Effector memory CD4-positive, alpha-beta T cell (primary cell): ENCODE measurements at regions not wholly inside any gene's neighbourhood (a gene's known extent, or its start where the extent isn't known, plus 50 kb on each side); places are given as distances from the start of the nearest gene placed in this dataset.

Experiments
- DNase-seq, 3 donors: peaks; one replicate each; pipeline ENCODE4 v3.0.0-alpha.2; 2020
- H3K27ac ChIP-seq: 2 replicates; pipeline ENCODE4 v1.7.0; 2013; ENCODE audit warnings: mild to moderate bottlenecking, low read length, moderate library complexity; ENCODE audit not compliant: insufficient read depth, poor library complexity, severe bottlenecking
- H3K27me3 ChIP-seq: replicated peaks from 2 replicates; pipeline ENCODE4 v1.7.0; 2013; ENCODE audit warnings: mild to moderate bottlenecking, low read length; ENCODE audit not compliant: insufficient read depth, control insufficient read depth, poor library complexity, severe bottlenecking
- H3K36me3 ChIP-seq: 2 replicates; pipeline ENCODE4 v1.7.0; 2013; ENCODE audit warnings: mild to moderate bottlenecking, low read length, moderate library complexity; ENCODE audit not compliant: control insufficient read depth, insufficient read depth
- H3K4me1 ChIP-seq: 2 replicates; pipeline ENCODE4 v1.7.0; 2013; ENCODE audit warnings: low read length, mild to moderate bottlenecking; ENCODE audit not compliant: control insufficient read depth, insufficient read depth, poor library complexity, severe bottlenecking
- H3K4me3 ChIP-seq: 2 replicates; pipeline ENCODE4 v1.7.0; 2013; ENCODE audit warnings: low read length, low read depth, mild to moderate bottlenecking; ENCODE audit not compliant: insufficient read depth, poor library complexity, severe bottlenecking
- H3K9me3 ChIP-seq: 2 replicates; pipeline ENCODE4 v1.7.0; 2013; ENCODE audit warnings: mild to moderate bottlenecking, low read length, moderate library complexity; ENCODE audit not compliant: control insufficient read depth

DNA sequence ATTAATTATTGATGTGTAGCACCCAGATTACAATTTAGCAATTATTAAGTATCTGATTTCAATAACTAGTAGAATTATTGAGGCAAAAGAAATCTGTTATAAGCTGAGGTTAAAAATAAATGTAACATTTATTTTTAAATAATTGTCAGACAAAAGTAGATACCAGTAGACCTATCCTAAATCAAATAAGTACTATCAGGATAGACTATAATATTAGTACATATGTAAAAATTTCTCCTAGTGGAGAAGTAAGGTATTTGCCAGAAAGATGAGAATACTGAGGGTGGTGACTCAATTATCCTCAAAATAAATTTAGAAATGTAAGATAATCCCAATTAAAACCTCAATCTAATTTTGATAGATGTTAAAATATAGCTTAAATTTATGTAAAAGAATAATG lies 377.8 kb upstream of the CHRM3 start:
- H3K36me3 ChIP-seq: no peaks in the 10 kb centered on the region
- DNase-seq: no peak
- H3K27me3 ChIP-seq: no peaks in the 10 kb centered on the region
- no peak overlapping the region for H3K27ac ChIP-seq
- H3K4me3 ChIP-seq: no peak overlapping the region
- H3K4me1 ChIP-seq: no peaks in the 10 kb centered on the region
- H3K9me3 ChIP-seq: no peaks in the 10 kb centered on the region

- Histone ChIP-seq H3K27me3 (no peaks in the 10 kb centered on the region), H3K4me3 (no peak overlapping the region), H3K4me1 (no peaks in the 10 kb centered on the region), H3K9me3 (no peaks in the 10 kb centered on the region), H3K36me3 (no peaks in the 10 kb centered on the region), H3K27ac (no peak overlapping the region)
- no peak for DNase-seq
These were observed 380.1 kb upstream of the CHRM3 start for GRCh38 chr1:239006276-239006675.

DNA sequence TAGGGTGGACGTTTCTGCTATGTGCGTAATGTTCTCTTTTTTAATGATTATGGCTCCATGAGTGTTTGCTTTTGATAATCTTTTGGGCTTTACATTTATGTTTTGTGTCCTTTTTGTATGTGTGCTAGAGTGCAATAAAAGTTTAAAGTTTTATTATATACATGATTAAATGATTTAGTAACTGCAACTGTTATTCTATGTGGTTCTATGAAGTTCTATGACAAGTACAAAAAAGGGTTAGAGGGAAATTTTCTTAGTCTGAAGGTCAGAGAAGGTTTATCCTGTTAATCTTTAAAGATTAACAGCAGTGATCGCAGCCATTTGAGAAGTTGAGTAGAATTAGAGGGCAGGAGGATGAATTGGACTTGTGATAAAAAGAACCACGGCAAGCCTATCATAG lies 386.4 kb upstream of the CHRM3 start:
- no peaks in the 10 kb centered on the region for H3K27me3 ChIP-seq
- no peak overlapping the region for H3K4me3 ChIP-seq
- no peaks in the 10 kb centered on the region for H3K4me1 ChIP-seq
- no peaks in the 10 kb centered on the region for H3K36me3 ChIP-seq
- no peaks in the 10 kb centered on the region for H3K9me3 ChIP-seq
- H3K27ac ChIP-seq: no peak overlapping the region
- no peak for DNase-seq

GRCh38 chr1:238998577-238998976 lies 387.8 kb upstream of the CHRM3 start:
- H3K36me3 ChIP-seq: no peaks in the 10 kb centered on the region
- no peaks in the 10 kb centered on the region for H3K4me1 ChIP-seq
- DNase-seq: no peak
- H3K27me3 ChIP-seq: no peaks in the 10 kb centered on the region
- no peak overlapping the region for H3K4me3 ChIP-seq
- no peak overlapping the region for H3K27ac ChIP-seq
- H3K9me3 ChIP-seq: no peaks in the 10 kb centered on the region

DNA sequence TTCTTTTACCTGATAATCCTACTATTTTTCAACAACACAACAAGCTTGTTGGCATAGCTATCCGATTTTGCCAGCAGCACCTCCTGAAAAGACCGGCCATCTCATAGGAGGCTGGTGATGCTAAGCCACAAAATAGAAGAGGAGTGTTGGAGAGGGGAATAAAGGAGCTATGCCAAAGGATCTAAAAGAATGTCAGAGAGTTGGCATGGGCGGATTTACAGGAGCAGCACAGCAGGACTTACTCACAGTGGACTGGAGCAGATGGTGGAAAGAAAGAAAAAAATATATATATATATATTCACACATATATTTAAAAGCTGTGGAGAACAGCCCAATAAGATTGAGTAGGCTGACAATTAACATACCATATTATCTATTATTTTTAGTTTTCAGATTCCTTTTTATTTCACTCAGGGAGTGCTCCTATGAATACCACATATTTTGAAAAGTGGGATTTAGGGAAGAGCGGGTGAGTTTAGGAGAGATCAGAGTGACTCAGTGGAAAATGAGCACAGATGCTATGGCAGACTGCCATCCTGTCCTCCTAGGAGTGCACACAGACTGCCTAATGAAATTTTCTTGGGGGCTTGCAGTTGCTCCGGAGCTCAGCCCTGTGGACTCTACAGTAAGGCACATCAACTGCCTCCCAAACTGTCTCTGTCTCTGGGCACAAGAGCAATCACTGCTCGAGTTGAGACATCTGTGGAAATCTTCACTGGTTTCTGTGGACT lies 394.4 kb upstream of the CHRM3 start:
- Histone ChIP-seq H3K9me3 (peaks cover 4% of the 10 kb centered on the region), H3K27me3 (no peaks in the 10 kb centered on the region), H3K4me3 (no peak overlapping the region), H3K36me3 (no peaks in the 10 kb centered on the region), H3K27ac (no peak overlapping the region), H3K4me1 (no peaks in the 10 kb centered on the region)
- DNase-seq: no peak

- H3K36me3 ChIP-seq: no peaks in the 10 kb centered on the region
- H3K9me3 ChIP-seq: peaks cover 4% of the 10 kb centered on the region
- no peaks in the 10 kb centered on the region for H3K4me1 ChIP-seq
- no peak overlapping the region for H3K4me3 ChIP-seq
- no peak for DNase-seq
- H3K27me3 ChIP-seq: no peaks in the 10 kb centered on the region
- no peak overlapping the region for H3K27ac ChIP-seq
These were observed 401.1 kb upstream of the CHRM3 start for GRCh38 chr1:238985312-238985711.

DNA sequence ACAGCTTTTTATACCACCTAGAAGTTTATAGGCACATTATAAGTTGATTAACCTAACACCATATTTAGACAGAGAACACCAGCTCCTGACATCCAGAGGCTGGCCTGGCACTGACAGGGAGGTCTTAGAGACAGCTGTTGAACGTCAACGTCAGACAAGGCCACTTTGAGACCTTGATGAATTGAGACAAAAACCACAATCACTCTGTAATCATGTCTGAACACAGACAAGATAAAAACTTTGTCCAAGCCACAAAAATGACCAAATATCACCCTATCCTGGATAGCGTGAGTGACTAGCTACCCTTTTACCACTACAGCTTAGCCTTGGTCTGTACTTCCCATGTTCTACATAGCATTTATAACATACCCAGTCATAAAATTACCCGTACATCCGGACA lies 403.6 kb upstream of the CHRM3 start:
- Histone ChIP-seq H3K9me3 (peaks cover 4% of the 10 kb centered on the region), H3K27ac (no peak overlapping the region), H3K27me3 (no peaks in the 10 kb centered on the region), H3K36me3 (no peaks in the 10 kb centered on the region), H3K4me3 (no peak overlapping the region), H3K4me1 (no peaks in the 10 kb centered on the region)
- no peak for DNase-seq

DNA sequence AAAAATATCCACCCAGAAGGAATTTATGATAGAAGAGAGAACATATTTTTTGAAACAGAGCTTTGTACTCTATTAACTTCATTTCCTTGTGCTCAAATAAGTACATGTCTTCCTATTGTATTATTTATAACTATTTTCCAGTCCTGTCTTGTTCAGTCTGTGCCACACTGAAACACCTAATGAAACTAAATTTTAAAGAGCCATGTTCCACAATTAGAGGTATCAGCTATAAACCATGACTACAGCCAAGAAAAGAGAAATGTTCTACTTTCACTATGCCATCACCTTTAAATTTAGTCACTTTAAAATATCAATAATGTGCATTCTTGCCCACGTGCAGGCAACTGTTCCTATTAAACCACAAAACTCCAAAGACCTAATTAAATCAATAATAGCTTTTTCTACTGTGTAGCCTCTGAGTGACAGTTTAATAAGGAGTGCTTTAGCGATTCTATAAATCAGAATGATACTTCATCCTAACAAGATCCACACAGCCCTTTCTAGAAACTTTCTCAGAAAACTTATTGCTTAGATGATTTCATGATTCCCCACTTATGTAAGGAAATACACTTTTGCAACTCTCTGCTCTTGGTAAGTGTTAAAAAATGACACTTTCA lies 404.9 kb upstream of the CHRM3 start:
- Histone ChIP-seq H3K4me3 (no peak overlapping the region), H3K36me3 (no peaks in the 10 kb centered on the region), H3K27me3 (no peaks in the 10 kb centered on the region), H3K4me1 (no peaks in the 10 kb centered on the region), H3K9me3 (no peaks in the 10 kb centered on the region), H3K27ac (no peak overlapping the region)
- no peak for DNase-seq

DNA sequence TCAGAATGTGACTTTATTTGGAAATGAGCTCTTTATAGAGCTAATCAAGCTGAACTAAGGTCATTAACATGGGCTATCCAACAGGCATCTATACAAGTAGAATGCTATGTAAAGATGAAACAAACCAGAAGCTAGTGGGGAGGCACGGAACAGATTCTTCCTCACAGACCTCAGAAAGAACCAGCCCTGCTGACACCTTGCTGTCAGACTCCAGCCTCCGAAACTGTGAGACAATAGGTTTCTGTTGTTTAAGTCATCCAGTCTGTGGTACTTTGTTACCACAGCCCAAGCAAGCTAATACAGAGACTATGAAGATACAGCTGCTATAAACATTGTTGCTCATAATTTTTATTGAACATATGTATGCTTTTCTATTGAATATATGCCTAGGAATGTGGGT lies 406.3 kb upstream of the CHRM3 start:
- H3K9me3 ChIP-seq: no peaks in the 10 kb centered on the region
- no peaks in the 10 kb centered on the region for H3K36me3 ChIP-seq
- no peak overlapping the region for H3K27ac ChIP-seq
- no peaks in the 10 kb centered on the region for H3K27me3 ChIP-seq
- H3K4me3 ChIP-seq: no peak overlapping the region
- DNase-seq: no peak
- H3K4me1 ChIP-seq: no peaks in the 10 kb centered on the region

GRCh38 chr1:238964631-238965030 lies 421.7 kb upstream of the CHRM3 start:
- Histone ChIP-seq H3K27me3 (no peaks in the 10 kb centered on the region), H3K4me3 (no peak overlapping the region), H3K9me3 (no peaks in the 10 kb centered on the region), H3K27ac (no peak overlapping the region), H3K4me1 (no peaks in the 10 kb centered on the region), H3K36me3 (no peaks in the 10 kb centered on the region)
- no peak for DNase-seq
